ENCODE measurements at regions not wholly inside any gene's neighbourhood (a gene's known extent, or its start where the extent isn't known, plus 50 kb on each side); places are given as distances from the start of the nearest gene placed in this dataset.

DNA sequence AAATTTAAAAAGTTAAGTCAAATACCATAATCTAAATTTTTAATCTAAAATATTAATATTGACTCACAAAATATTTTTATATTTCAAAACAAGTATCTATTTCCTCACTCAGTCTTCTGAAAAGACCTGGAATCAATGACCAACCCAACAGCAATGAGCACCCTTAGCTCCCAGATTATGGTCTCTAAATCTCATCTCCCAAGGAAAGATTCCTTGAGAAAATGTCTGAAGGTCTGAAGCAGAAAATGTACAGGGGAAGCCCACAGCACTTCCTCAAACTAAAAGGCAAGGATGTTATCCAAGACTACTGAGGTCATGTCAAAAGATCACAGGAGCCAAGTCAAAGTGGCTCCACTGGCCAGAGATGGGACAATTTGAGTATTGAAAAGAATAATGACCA is 51.0 kb upstream of the SLCO2A1 start:
- no peak for TF ChIP-seq CTCF (IDR thresholded peaks at IDR 0.05; ENCODE audit: low read depth, low read length, missing control alignments)
- no peak overlapping the region for H3K4me3 ChIP-seq (replicated peaks; ENCODE audit: low read depth, low read length)
- no peak for DNase-seq (ENCODE audit: extremely low read depth, low read depth)

- TF ChIP-seq CTCF (IDR thresholded peaks at IDR 0.05; ENCODE audit: low read depth, low read length, missing control alignments), result no peak
- H3K4me3 ChIP-seq (replicated peaks; ENCODE audit: low read depth, low read length), result no peak overlapping the region
- DNase-seq (ENCODE audit: extremely low read depth, low read depth), result no peak
These were observed 50.0 kb upstream of the SLCO2A1 start for GRCh38 chr3:134079761-134080160.

Data from HFF-Myc (cell line).